HG02852 (cell line): ENCODE measurements at regions not wholly inside any gene's neighbourhood (a gene's known extent, or its start where the extent isn't known, plus 50 kb on each side); places are given as distances from the start of the nearest gene placed in this dataset.
"Not testable (repeated sequence)": the region's sequence is repeated elsewhere in the genome, so short reads cannot be mapped to it uniquely, and the experiment has no call there.

Experiments used
- ATAC-seq: cut with Tn5 transposase; IDR thresholded peaks from one replicate; pipeline ENCODE4 v1.9.1; 2021; ENCODE audit warnings: mild to moderate bottlenecking, moderate library complexity; ENCODE audit not compliant: unreplicated experiment

GRCh38 chr10:46740368-46740767, 161.4 kb downstream of the SYT15 start:
- not testable (repeated sequence) for ATAC-seq

- ATAC-seq: peak; percentile 34
Observed at GRCh38 chr10:46749003-46749402, 162.2 kb upstream of the PTPN20 start.

GRCh38 chr10:46749470-46749869, 161.8 kb upstream of the PTPN20 start:
- ATAC-seq: peak; percentile 61

- not testable (repeated sequence) for ATAC-seq
Observed at GRCh38 chr10:46753763-46754162, 157.5 kb upstream of the PTPN20 start.

- ATAC-seq: peak; percentile 54
Observed at GRCh38 chr10:46761471-46761870, 149.8 kb upstream of the PTPN20 start.

- ATAC-seq: not testable (repeated sequence)
Observed at GRCh38 chr10:46768515-46769291, 142.5 kb upstream of the PTPN20 start.

GRCh38 chr10:46773178-46773896, 137.9 kb upstream of the PTPN20 start:
- ATAC-seq: not testable (repeated sequence)

- ATAC-seq: not testable (repeated sequence)
Observed at GRCh38 chr10:46773897-46774236, 137.4 kb upstream of the PTPN20 start.

GRCh38 chr10:46774366-46774765, 136.9 kb upstream of the PTPN20 start:
- not testable (repeated sequence) for ATAC-seq

GRCh38 chr10:46774945-46775667, 136.1 kb upstream of the PTPN20 start:
- not testable (repeated sequence) for ATAC-seq

GRCh38 chr10:46775668-46776059, 135.6 kb upstream of the PTPN20 start:
- ATAC-seq: not testable (repeated sequence)

- not testable (repeated sequence) for ATAC-seq
Observed at GRCh38 chr10:46779571-46779970, 131.7 kb upstream of the PTPN20 start.

- ATAC-seq: not testable (repeated sequence)
Observed at GRCh38 chr10:46780164-46780563, 131.1 kb upstream of the PTPN20 start.

GRCh38 chr10:46781001-46781400, 130.2 kb upstream of the PTPN20 start:
- ATAC-seq: not testable (repeated sequence)

- not testable (repeated sequence) for ATAC-seq
Observed at GRCh38 chr10:46782001-46782874, 129.0 kb upstream of the PTPN20 start.

- ATAC-seq: not testable (repeated sequence)
Observed at GRCh38 chr10:46784665-46785064, 126.6 kb upstream of the PTPN20 start.

GRCh38 chr10:46786125-46786517, 125.1 kb upstream of the PTPN20 start:
- not testable (repeated sequence) for ATAC-seq

- ATAC-seq: peak; percentile 73
Observed at GRCh38 chr10:46786518-46787320, 124.5 kb upstream of the PTPN20 start.

- peak; percentile 70 for ATAC-seq
Observed at GRCh38 chr10:46787321-46787615, 124.0 kb upstream of the PTPN20 start.
